ENCODE measurements at regions not wholly inside any gene's neighbourhood (a gene's known extent, or its start where the extent isn't known, plus 50 kb on each side); places are given as distances from the start of the nearest gene placed in this dataset.
A peak's percentile ranks its signal among the peaks of the same experiment; 100 is the strongest.

- no peak overlapping the region for H2AFZ ChIP-seq (ENCODE audit: insufficient read depth, low read length, poor library complexity)
- no peaks in the 10 kb centered on the region for H3K27me3 ChIP-seq (ENCODE audit: insufficient read depth, low read length)
- DNase-seq, result peak; percentile 84 to 92
- no peak overlapping the region for H2BK12ac ChIP-seq (ENCODE audit: low read length)
- no peak overlapping the region for H4K12ac ChIP-seq (ENCODE audit: low read depth, low read length)
- no peak overlapping the region for H3K14ac ChIP-seq (ENCODE audit: low read length)
- H2BK120ac ChIP-seq (ENCODE audit: insufficient read depth, low read length, poor library complexity), result no peak overlapping the region
- H3K4ac ChIP-seq (ENCODE audit: low read depth, low read length), result no peak overlapping the region
- no CpG with 5 or more reads among the region's 4 CpGs for WGBS (ENCODE audit: extremely low coverage, insufficient coverage, insufficient read length)
- no peaks in the 10 kb centered on the region for H3K4me1 ChIP-seq (ENCODE audit: control insufficient read depth in 1 of 2, insufficient read depth in 2 of 2, low read length in 2 of 2)
- H4K91ac ChIP-seq (ENCODE audit: low read depth, low read length), result no peak overlapping the region
- no peak overlapping the region for H3K4me2 ChIP-seq (ENCODE audit: low read length)
- no peaks in the 10 kb centered on the region for H3K9me3 ChIP-seq (ENCODE audit: insufficient read depth, low read depth, low read length)
- H2AK5ac ChIP-seq (ENCODE audit: low read length), result no peak overlapping the region
- H3K9ac ChIP-seq (ENCODE audit: low read length), result no peak overlapping the region
- no peaks in the 10 kb centered on the region for H3K79me1 ChIP-seq (ENCODE audit: low read length)
- no peak overlapping the region for H3K18ac ChIP-seq (ENCODE audit: low read length)
- no peaks in the 10 kb centered on the region for H3K79me2 ChIP-seq (ENCODE audit: control insufficient read depth, insufficient read depth, low read length, poor library complexity)
- no peak overlapping the region for H2BK5ac ChIP-seq (ENCODE audit: low read depth, low read length, poor library complexity)
- no peaks in the 10 kb centered on the region for H3K36me3 ChIP-seq (ENCODE audit: control insufficient read depth in 1 of 2, insufficient read depth in 2 of 2, low read length in 2 of 2)
- H3K23ac ChIP-seq (ENCODE audit: low read length), result no peak overlapping the region
- H3K27ac ChIP-seq (ENCODE audit: low read depth, low read length), result no peak overlapping the region
- no peak overlapping the region for H3K4me3 ChIP-seq (ENCODE audit: low read depth, low read length)
- H4K8ac ChIP-seq (ENCODE audit: low read depth, low read length), result no peak overlapping the region
These were observed 227.7 kb upstream of the TMEM260 start for GRCh38 chr14:56351861-56352260.

GRCh38 chr14:56352999-56353398 lies 226.6 kb upstream of the TMEM260 start:
- Histone ChIP-seq H3K9ac (ENCODE audit: low read length) (no peak overlapping the region), H3K27me3 (ENCODE audit: insufficient read depth, low read length) (no peaks in the 10 kb centered on the region), H4K12ac (ENCODE audit: low read depth, low read length) (no peak overlapping the region), H3K27ac (ENCODE audit: low read depth, low read length) (no peak overlapping the region), H2AK5ac (ENCODE audit: low read length) (no peak overlapping the region), H4K8ac (ENCODE audit: low read depth, low read length) (no peak overlapping the region), H3K4ac (ENCODE audit: low read depth, low read length) (no peak overlapping the region), H3K4me1 (ENCODE audit: control insufficient read depth in 1 of 2, insufficient read depth in 2 of 2, low read length in 2 of 2) (no peaks in the 10 kb centered on the region), H3K9me3 (ENCODE audit: insufficient read depth, low read depth, low read length) (no peaks in the 10 kb centered on the region), H3K23ac (ENCODE audit: low read length) (no peak overlapping the region), H4K91ac (ENCODE audit: low read depth, low read length) (no peak overlapping the region), H3K4me2 (ENCODE audit: low read length) (no peak overlapping the region), H3K79me1 (ENCODE audit: low read length) (no peaks in the 10 kb centered on the region), H3K79me2 (ENCODE audit: control insufficient read depth, insufficient read depth, low read length, poor library complexity) (no peaks in the 10 kb centered on the region), H2BK5ac (ENCODE audit: low read depth, low read length, poor library complexity) (no peak overlapping the region), H2BK12ac (ENCODE audit: low read length) (no peak overlapping the region), H3K18ac (ENCODE audit: low read length) (no peak overlapping the region), H3K4me3 (ENCODE audit: low read depth, low read length) (no peak overlapping the region), H3K14ac (ENCODE audit: low read length) (no peak overlapping the region), H2BK120ac (ENCODE audit: insufficient read depth, low read length, poor library complexity) (no peak overlapping the region), H2AFZ (ENCODE audit: insufficient read depth, low read length, poor library complexity) (no peak overlapping the region), H3K36me3 (ENCODE audit: control insufficient read depth in 1 of 2, insufficient read depth in 2 of 2, low read length in 2 of 2) (no peaks in the 10 kb centered on the region)
- WGBS (ENCODE audit: extremely low coverage, insufficient coverage, insufficient read length), result no CpG with 5 or more reads among the region's 2 CpGs
- no peak for DNase-seq

GRCh38 chr14:56357428-56357827 lies 222.2 kb upstream of the TMEM260 start:
- Histone ChIP-seq H3K4me1 (ENCODE audit: control insufficient read depth in 1 of 2, insufficient read depth in 2 of 2, low read length in 2 of 2) (no peaks in the 10 kb centered on the region), H3K27ac (ENCODE audit: low read depth, low read length) (no peak overlapping the region), H3K79me2 (ENCODE audit: control insufficient read depth, insufficient read depth, low read length, poor library complexity) (no peaks in the 10 kb centered on the region), H3K79me1 (ENCODE audit: low read length) (no peaks in the 10 kb centered on the region), H3K14ac (ENCODE audit: low read length) (no peak overlapping the region), H2AFZ (ENCODE audit: insufficient read depth, low read length, poor library complexity) (no peak overlapping the region), H3K27me3 (ENCODE audit: insufficient read depth, low read length) (no peaks in the 10 kb centered on the region), H2BK12ac (ENCODE audit: low read length) (no peak overlapping the region), H4K91ac (ENCODE audit: low read depth, low read length) (no peak overlapping the region), H3K4me2 (ENCODE audit: low read length) (no peak overlapping the region), H4K8ac (ENCODE audit: low read depth, low read length) (no peak overlapping the region), H2BK5ac (ENCODE audit: low read depth, low read length, poor library complexity) (no peak overlapping the region), H3K4me3 (ENCODE audit: low read depth, low read length) (no peak overlapping the region), H2AK5ac (ENCODE audit: low read length) (no peak overlapping the region), H3K4ac (ENCODE audit: low read depth, low read length) (no peak overlapping the region), H2BK120ac (ENCODE audit: insufficient read depth, low read length, poor library complexity) (no peak overlapping the region), H3K9me3 (ENCODE audit: insufficient read depth, low read depth, low read length) (no peaks in the 10 kb centered on the region), H3K36me3 (ENCODE audit: control insufficient read depth in 1 of 2, insufficient read depth in 2 of 2, low read length in 2 of 2) (no peaks in the 10 kb centered on the region), H3K18ac (ENCODE audit: low read length) (no peak overlapping the region), H4K12ac (ENCODE audit: low read depth, low read length) (no peak overlapping the region), H3K23ac (ENCODE audit: low read length) (no peak overlapping the region), H3K9ac (ENCODE audit: low read length) (no peak overlapping the region)
- DNase-seq, result no peak
- no CpG with 5 or more reads among the region's 9 CpGs for WGBS (ENCODE audit: extremely low coverage, insufficient coverage, insufficient read length)

GRCh38 chr14:56358275-56358674 lies 221.3 kb upstream of the TMEM260 start:
- Histone ChIP-seq H3K4me2 (ENCODE audit: low read length) (no peak overlapping the region), H4K91ac (ENCODE audit: low read depth, low read length) (no peak overlapping the region), H4K12ac (ENCODE audit: low read depth, low read length) (no peak overlapping the region), H3K27me3 (ENCODE audit: insufficient read depth, low read length) (no peaks in the 10 kb centered on the region), H3K9ac (ENCODE audit: low read length) (no peak overlapping the region), H2BK120ac (ENCODE audit: insufficient read depth, low read length, poor library complexity) (no peak overlapping the region), H3K14ac (ENCODE audit: low read length) (no peak overlapping the region), H2BK5ac (ENCODE audit: low read depth, low read length, poor library complexity) (no peak overlapping the region), H3K18ac (ENCODE audit: low read length) (no peak overlapping the region), H3K27ac (ENCODE audit: low read depth, low read length) (no peak overlapping the region), H3K79me1 (ENCODE audit: low read length) (no peaks in the 10 kb centered on the region), H3K4me1 (ENCODE audit: control insufficient read depth in 1 of 2, insufficient read depth in 2 of 2, low read length in 2 of 2) (no peaks in the 10 kb centered on the region), H3K23ac (ENCODE audit: low read length) (no peak overlapping the region), H3K9me3 (ENCODE audit: insufficient read depth, low read depth, low read length) (no peaks in the 10 kb centered on the region), H3K79me2 (ENCODE audit: control insufficient read depth, insufficient read depth, low read length, poor library complexity) (no peaks in the 10 kb centered on the region), H4K8ac (ENCODE audit: low read depth, low read length) (no peak overlapping the region), H3K4me3 (ENCODE audit: low read depth, low read length) (no peak overlapping the region), H3K4ac (ENCODE audit: low read depth, low read length) (no peak overlapping the region), H2BK12ac (ENCODE audit: low read length) (no peak overlapping the region), H3K36me3 (ENCODE audit: control insufficient read depth in 1 of 2, insufficient read depth in 2 of 2, low read length in 2 of 2) (no peaks in the 10 kb centered on the region), H2AFZ (ENCODE audit: insufficient read depth, low read length, poor library complexity) (no peak overlapping the region), H2AK5ac (ENCODE audit: low read length) (no peak overlapping the region)
- WGBS (ENCODE audit: extremely low coverage, insufficient coverage, insufficient read length), result no CpG with 5 or more reads among the region's 2 CpGs
- no peak for DNase-seq
